ENCODE measurements at regions not wholly inside any gene's neighbourhood (a gene's known extent, or its start where the extent isn't known, plus 50 kb on each side); places are given as distances from the start of the nearest gene placed in this dataset.

DNA sequence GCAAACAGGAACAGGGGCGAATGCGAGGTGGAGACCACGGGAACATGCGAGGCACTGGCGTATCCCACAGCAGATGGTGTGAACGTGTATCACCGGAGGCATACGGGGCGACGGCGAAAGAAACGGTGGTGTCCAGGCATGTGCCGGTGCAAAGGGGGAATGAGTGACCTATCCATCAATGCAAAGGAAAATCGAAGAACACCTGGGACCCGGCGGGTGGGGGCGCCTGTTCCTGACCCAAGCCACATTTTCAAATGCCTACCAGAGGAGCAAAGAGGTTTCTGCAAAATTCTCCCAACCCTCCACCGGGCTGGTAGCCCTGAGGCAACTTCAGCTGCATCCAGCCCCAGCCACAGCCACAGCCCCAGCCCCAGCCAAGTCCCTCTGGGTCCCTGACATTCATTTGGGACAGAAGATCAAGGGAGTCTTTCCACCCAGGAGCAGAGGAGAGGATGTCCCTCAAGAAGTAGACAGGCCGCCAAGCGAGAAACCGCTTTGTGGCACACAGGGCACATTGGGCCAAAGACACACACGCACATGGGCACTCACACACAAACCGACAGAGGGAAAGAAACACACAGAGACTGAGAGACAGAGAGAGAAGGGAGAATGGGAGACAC lies 164.0 kb upstream of the ZNF337 start:
- Histone ChIP-seq H3K27ac (ENCODE audit: low read depth in 1 of 2, low read length in 2 of 2) (no peak overlapping the region), H3K9ac (ENCODE audit: low read depth in 1 of 2, low read length in 2 of 2) (no peak overlapping the region), H3K4me3 (ENCODE audit: low read depth in 1 of 3, low read length in 3 of 3) (no peak overlapping the region), H3K36me3 (ENCODE audit: control insufficient read depth in 4 of 4, insufficient read depth in 3 of 4, low read depth in 1 of 4, low read length in 3 of 4) (no peaks in the 10 kb centered on the region), H3K27me3 (ENCODE audit: control insufficient read depth in 4 of 4, insufficient read depth in 4 of 4, low read length in 3 of 4) (peaks cover 0 to 2% (median 1%) of the 10 kb centered on the region in 4 donors), H3K9me3 (ENCODE audit: control insufficient read depth in 4 of 4, low read length in 3 of 4) (no peaks in the 10 kb centered on the region), H3K4me1 (ENCODE audit: control insufficient read depth in 4 of 4, insufficient read depth in 4 of 4, low read length in 3 of 4) (peaks cover 4 to 53% (median 32%) of the 10 kb centered on the region in 4 donors)
- no peak for DNase-seq (ENCODE audit: low spot score)
- 51% methylated on average over 23 of the region's 23 CpGs for WGBS
- TF ChIP-seq TAF1 (conservative IDR thresholded peaks at IDR 0.05) (no peak), GABPA (IDR thresholded peaks at IDR 0.05 in 1 of 2, conservative IDR thresholded peaks at IDR 0.05 in 1 of 2) (no peak), MAX (IDR thresholded peaks at IDR 0.05) (no peak), CTCF (IDR thresholded peaks at IDR 0.05; ENCODE audit: low read depth, low read length, missing input control) (no peak), REST (IDR thresholded peaks at IDR 0.05) (no peak), HNF4G (IDR thresholded peaks at IDR 0.05) (no peak), EGR1 (IDR thresholded peaks at IDR 0.05; ENCODE audit: low read depth in 2 of 2) (no peak), ZBTB33 (IDR thresholded peaks at IDR 0.05) (no peak), NR2F2 (IDR thresholded peaks at IDR 0.05) (no peak), RAD21 (IDR thresholded peaks at IDR 0.05) (no peak), FOXA1 (IDR thresholded peaks at IDR 0.05) (no peak), HNF4A (conservative IDR thresholded peaks at IDR 0.05) (no peak), FOXA2 (IDR thresholded peaks at IDR 0.05) (no peak), SP1 (IDR thresholded peaks at IDR 0.05) (no peak), JUND (IDR thresholded peaks at IDR 0.05) (no peak), YY1 (IDR thresholded peaks at IDR 0.05) (no peak), RXRA (IDR thresholded peaks at IDR 0.05) (no peak)
- TF ChIP-seq, protein P1, sequence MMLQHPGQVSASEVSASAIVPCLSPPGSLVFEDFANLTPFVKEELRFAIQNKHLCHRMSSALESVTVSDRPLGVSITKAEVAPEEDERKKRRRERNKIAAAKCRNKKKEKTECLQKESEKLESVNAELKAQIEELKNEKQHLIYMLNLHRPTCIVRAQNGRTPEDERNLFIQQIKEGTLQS (IDR thresholded peaks at IDR 0.05), result no peak
